ENCODE measurements at regions not wholly inside any gene's neighbourhood (a gene's known extent, or its start where the extent isn't known, plus 50 kb on each side); places are given as distances from the start of the nearest gene placed in this dataset.

GRCh38 chr11:123362941-123363340 is 67.1 kb upstream of the GRAMD1B start:
- TF ChIP-seq EZH2 (IDR thresholded peaks at IDR 0.05) (no peak), POLR2AphosphoS5 (IDR thresholded peaks at IDR 0.05; ENCODE audit: borderline replicate concordance, low read depth, low read length) (no peak), FOXP2 (optimal IDR thresholded peaks at IDR 0.05; ENCODE audit: control extremely low read depth, extremely low read length, insufficient read depth) (no peak)

All from SK-N-MC (cell line).